GM18498 (cell line): ENCODE measurements at regions not wholly inside any gene's neighbourhood (a gene's known extent, or its start where the extent isn't known, plus 50 kb on each side); places are given as distances from the start of the nearest gene placed in this dataset.
"Not testable (repeated sequence)": the region's sequence is repeated elsewhere in the genome, so short reads cannot be mapped to it uniquely, and the experiment has no call there.

Experiments
- ATAC-seq: cut with Tn5 transposase; IDR thresholded peaks from one replicate; pipeline ENCODE4 v1.9.1; 2021; ENCODE audit warnings: mild to moderate bottlenecking, moderate library complexity; ENCODE audit not compliant: unreplicated experiment

DNA sequence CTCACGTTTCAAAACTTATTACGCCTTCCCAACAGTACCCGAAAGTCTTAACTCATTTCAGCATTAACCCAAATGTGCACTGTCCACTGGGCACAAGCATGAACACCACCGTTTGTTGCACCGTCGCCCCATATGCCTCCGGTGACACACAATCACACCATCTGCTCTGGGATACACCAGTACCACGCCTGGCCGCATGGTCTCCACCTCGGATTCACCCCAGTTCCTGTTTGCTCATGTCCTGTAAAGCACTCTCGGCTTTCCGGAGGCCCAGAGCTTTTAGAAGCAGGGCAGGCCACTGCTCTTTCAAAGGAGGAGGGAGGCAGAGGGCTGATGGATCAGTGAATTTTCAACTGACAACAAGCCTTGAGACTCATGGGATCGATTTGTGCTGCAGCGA is 1570.0 kb upstream of the DEFB115 start:
- ATAC-seq = no peak

- no peak for ATAC-seq
Observed at GRCh38 chr20:29689411-29690225, 1567.8 kb upstream of the DEFB115 start.

DNA sequence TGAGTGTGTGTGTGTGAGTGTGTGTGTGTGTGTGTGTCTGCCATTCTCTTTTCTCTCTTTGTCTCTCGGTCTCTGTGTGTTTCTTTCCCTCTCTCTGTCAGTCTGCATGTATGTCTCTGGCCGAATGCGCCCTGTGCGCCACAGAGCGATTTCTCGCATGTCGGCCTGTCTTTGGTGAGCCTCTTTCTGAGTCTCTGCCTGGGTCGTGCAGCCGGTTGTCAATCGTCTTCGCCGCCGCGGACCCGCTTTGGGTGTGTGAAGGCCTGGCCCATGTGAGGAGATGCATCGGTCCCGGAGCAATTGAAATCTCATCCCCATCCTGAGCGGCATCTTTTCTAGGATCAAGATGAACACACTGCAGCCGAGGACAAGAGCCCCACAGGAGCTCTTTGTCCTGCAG is 1567.2 kb upstream of the DEFB115 start:
- ATAC-seq = no peak

GRCh38 chr20:29740601-29740950 is 1516.9 kb upstream of the DEFB115 start:
- ATAC-seq = no peak

DNA sequence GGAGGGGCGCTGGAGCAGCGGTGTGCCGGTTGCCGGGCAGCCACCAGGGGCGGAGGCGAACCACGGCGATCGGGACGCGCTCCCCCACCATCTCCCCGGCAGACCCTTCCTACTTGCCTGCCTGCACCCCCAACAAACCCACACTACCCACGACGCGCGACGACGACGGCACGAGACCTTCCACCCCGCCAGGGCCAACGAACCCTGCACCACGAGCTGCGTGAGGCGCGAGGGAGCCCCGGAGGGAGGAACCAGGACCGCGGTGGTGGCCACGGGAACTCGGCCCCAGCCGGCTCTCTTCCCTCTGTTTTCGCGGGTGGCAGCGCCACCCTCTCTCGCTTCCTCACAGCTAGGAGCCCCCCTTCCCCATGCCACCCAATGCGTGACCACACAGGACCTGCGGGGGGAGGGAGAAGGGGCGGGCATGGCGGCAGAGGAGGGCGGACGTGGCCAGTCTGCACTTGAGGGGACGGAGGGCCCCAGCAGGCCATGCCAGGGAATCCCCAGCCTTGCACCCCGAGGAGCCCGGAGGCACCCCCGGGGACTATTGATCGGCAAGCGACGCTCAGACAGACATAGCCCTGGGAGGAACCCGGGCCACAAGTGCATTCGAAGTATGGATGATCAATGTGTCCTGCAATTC is 1516.4 kb upstream of the DEFB115 start:
- ATAC-seq = no peak

DNA sequence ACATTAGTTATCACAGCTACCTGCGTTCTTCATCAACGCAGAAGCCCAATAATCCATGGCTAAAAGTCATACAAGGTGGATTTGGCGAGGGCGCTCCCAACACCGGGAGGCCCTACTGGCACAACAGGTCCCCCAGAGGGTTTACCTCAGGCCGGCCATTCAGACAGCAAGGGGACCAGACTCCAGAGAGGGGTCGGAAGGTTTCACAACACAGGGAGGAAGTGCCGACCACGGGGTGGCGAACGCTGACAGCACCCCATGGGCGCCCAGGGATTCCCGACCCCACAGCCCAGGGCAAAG is 1515.9 kb upstream of the DEFB115 start:
- no peak for ATAC-seq

- no peak for ATAC-seq
Observed at GRCh38 chr20:29741894-29742698, 1515.4 kb upstream of the DEFB115 start.

- ATAC-seq = no peak
Observed at GRCh38 chr20:29742699-29743100, 1514.8 kb upstream of the DEFB115 start.

GRCh38 chr20:29743101-29743931 is 1514.1 kb upstream of the DEFB115 start:
- no peak for ATAC-seq

DNA sequence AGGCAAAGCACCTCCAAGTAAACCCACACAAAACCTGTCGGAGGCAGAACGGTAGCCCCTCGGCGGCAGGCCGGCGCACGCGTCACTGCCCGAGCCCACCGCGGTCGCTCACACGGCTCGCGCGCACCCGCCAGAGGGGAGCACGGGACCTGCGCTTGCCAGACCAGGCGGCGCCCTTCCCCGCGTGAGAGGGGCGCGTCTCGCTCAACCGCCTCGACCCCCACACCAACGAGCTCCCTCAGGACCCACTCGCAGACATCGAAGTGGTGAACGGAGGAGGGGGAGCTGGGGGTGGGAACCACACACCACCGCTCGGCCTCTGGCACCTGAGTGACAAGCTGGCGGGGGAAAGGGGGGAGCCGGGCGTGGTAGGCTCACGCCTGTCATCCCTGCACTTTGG is 1513.4 kb upstream of the DEFB115 start:
- ATAC-seq = no peak

DNA sequence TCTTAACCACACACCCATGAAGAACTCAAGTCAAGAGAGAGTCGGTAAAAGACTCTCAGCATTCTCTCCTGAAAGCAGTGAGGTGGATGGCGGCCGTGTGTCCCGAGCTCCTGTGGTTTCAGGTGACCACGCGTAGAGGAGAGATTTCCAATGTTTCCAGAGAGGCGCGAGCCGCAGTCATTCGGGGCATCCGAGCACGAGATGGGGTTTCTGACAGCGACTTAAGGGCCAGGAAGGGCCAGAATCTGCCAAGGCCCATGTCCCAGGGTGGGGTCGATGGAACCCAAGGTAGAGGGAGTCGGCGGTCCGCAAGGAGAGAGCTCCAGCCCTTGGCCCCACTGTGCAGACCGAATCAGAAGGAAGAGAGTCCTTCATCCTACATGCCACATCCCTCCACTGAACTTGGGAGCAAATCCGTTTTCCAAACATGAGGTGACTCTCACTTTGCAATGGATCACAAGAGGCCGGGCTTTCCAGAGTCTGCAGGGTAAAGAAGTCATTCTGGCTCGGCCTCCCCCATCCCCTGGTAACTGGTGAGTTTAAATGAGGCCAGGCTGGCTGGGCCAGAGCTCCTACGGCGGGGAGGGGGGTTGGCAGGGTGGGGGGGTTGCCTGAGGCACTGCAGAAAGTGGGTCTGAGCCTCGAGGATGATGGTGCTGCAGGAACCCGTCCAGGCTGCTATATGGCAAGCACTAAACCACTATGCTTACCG is 1511.8 kb upstream of the DEFB115 start:
- ATAC-seq = not testable (repeated sequence)

- no peak for ATAC-seq
Observed at GRCh38 chr20:29750268-29750899, 1507.1 kb upstream of the DEFB115 start.

GRCh38 chr20:29752644-29753425 is 1504.6 kb upstream of the DEFB115 start:
- ATAC-seq = not testable (repeated sequence)

GRCh38 chr20:29753426-29753746 is 1504.1 kb upstream of the DEFB115 start:
- not testable (repeated sequence) for ATAC-seq

GRCh38 chr20:29753879-29754278 is 1503.6 kb upstream of the DEFB115 start:
- not testable (repeated sequence) for ATAC-seq

DNA sequence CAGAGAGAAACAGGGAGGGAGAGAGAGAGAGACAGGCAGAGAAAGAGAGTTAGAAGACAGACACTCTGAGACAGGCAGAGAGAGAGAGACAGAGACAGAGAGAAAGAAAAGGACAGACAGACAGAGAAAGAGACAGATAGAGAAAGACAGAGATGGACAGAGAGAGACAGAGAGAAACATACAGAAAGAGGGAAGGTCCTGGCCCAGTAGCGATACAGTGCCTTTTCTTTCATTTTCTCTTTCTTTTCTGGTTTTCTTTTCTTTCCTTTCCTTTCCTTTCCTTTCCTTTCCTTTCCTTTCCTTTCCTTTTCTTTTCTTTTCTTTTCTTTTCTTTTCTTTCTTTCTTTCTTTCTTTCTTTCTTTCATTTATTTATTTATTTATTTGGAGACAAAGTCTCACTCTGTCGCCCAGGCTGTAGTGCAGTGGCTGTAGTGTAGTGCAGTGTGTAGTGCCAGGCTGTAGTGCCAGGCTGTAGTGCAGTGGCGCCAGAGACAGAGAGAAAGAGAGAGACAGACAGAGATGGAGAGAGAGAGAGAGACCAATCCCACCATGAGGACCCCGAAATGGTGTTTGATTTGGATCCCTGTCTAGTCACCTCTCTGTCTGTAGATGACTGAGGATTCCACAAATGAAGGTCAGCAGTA is 1501.5 kb upstream of the DEFB115 start:
- not testable (repeated sequence) for ATAC-seq

DNA sequence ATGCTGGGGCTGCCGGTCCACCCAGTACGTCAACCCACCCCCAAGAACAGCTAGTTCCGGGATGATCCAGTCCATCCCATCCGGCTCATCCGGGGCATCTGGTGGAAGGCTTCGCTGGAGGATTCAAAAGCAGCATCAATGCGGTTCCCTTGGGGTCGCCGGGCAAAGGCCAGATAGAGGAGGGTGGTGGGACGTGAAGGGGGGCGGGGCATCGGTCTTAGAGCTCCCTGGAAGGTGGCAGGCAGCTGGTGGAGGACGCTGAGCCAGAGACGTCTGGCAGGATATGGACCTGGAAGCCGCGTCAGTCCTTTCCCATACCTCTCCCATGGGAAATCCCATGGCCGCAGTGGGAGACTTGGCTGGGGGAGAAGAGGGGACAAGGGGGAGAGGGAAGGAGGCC is 1500.8 kb upstream of the DEFB115 start:
- ATAC-seq = no peak

GRCh38 chr20:29761621-29762385 is 1495.7 kb upstream of the DEFB115 start:
- ATAC-seq = not testable (repeated sequence)
